CD14-positive monocyte (primary cell): ENCODE measurements at regions not wholly inside any gene's neighbourhood (a gene's known extent, or its start where the extent isn't known, plus 50 kb on each side); places are given as distances from the start of the nearest gene placed in this dataset.

Experiments
- DNase-seq, 3 donors: peaks; one replicate each; pipeline ENCODE4 v3.0.0-alpha.2; 2011 to 2022
- H2AFZ ChIP-seq: 2 replicates; pipeline ENCODE4 v1.6.0; 2012; ENCODE audit warnings: mild to moderate bottlenecking, low read depth, low read length, inconsistent platforms; ENCODE audit not compliant: insufficient read depth, poor library complexity, severe bottlenecking
- H3K27ac ChIP-seq, 2 donors: 1 replicate in 1 of 2; 2 replicates in 1 of 2; pipeline ENCODE4 v1.5.1; 2012 to 2013; ENCODE audit warnings: low read length in 2 of 2, control low read depth in 1 of 2, inconsistent platforms in 1 of 2, low read depth in 1 of 2, mild to moderate bottlenecking in 1 of 2
- H3K27me3 ChIP-seq, 2 donors: one replicate each; pipeline versions ENCODE4 v1.6.0 to v1.6.1; 2011 to 2013; ENCODE audit warnings: low read length in 2 of 2; ENCODE audit not compliant: control insufficient read depth in 2 of 2, insufficient read depth in 2 of 2
- H3K36me3 ChIP-seq, 2 donors: replicated peaks in 1 of 2; 1 replicate in 1 of 2; 2 replicates in 1 of 2; pipeline versions ENCODE4 v1.5.1 to v1.6.1; 2012 to 2013; ENCODE audit warnings: low read length in 2 of 2, control low read depth in 1 of 2, inconsistent platforms in 1 of 2, mild to moderate bottlenecking in 1 of 2; ENCODE audit not compliant: insufficient read depth in 2 of 2, control insufficient read depth in 1 of 2
- H3K4me1 ChIP-seq, 2 donors: 1 replicate in 1 of 2; 2 replicates in 1 of 2; pipeline versions ENCODE4 v1.5.1 to v1.6.1; 2012 to 2013; ENCODE audit warnings: low read length in 2 of 2, control low read depth in 1 of 2, inconsistent platforms in 1 of 2, mild to moderate bottlenecking in 1 of 2, moderate library complexity in 1 of 2; ENCODE audit not compliant: insufficient read depth in 2 of 2, control insufficient read depth in 1 of 2
- H3K4me2 ChIP-seq: replicated peaks from 2 replicates; pipeline ENCODE3; 2012; ENCODE audit warnings: low read length, moderate library complexity, mild to moderate bottlenecking; ENCODE audit not compliant: poor library complexity, severe bottlenecking; ENCODE audit errors: extremely low read depth
- H3K4me3 ChIP-seq, 3 experiments: fragments of 200-600 bp in 1 of 3; sonication (generic) in 1 of 3; replicated peaks in 1 of 3; 1 replicate in 2 of 3; 2 replicates in 1 of 3; pipeline ENCODE4 v1.5.1; 2011 to 2013; ENCODE audit warnings: low read length in 3 of 3, mild to moderate bottlenecking in 3 of 3, control low read depth in 2 of 3, low read depth in 2 of 3, inconsistent platforms in 1 of 3, moderate library complexity in 1 of 3
- H3K79me2 ChIP-seq: 2 replicates; pipeline ENCODE4 v1.6.0; 2012; ENCODE audit warnings: mild to moderate bottlenecking, control low read depth, inconsistent platforms, low read length, moderate library complexity; ENCODE audit not compliant: insufficient read depth
- H3K9ac ChIP-seq: 2 replicates; pipeline ENCODE4 v1.6.0; 2017; ENCODE audit warnings: low read length, mild to moderate bottlenecking; ENCODE audit not compliant: insufficient read depth, poor library complexity, severe bottlenecking
- H3K9me3 ChIP-seq, 2 donors: replicated peaks in 1 of 2; 1 replicate in 1 of 2; 2 replicates in 1 of 2; pipeline versions ENCODE4 v1.5.1 to v1.6.1; 2012 to 2013; ENCODE audit warnings: low read length in 2 of 2, control low read depth in 1 of 2; ENCODE audit not compliant: control insufficient read depth in 1 of 2, insufficient read depth in 1 of 2
- H4K20me1 ChIP-seq: 2 replicates; pipeline ENCODE4 v1.6.0; 2012; ENCODE audit warnings: mild to moderate bottlenecking, low read length, control low read depth, moderate library complexity; ENCODE audit not compliant: insufficient read depth
- H3K27ac Mint-ChIP-seq, 7 donors: one replicate each; pipeline ENCODE4 v1.8.0; 2020; ENCODE audit warnings: mild to moderate bottlenecking in 7 of 7, mixed read lengths in 7 of 7, moderate library complexity in 6 of 7, inconsistent platforms in 2 of 7
- H3K27me3 Mint-ChIP-seq, 3 donors: one replicate each; pipeline ENCODE4 v1.8.0; 2021 to 2022; ENCODE audit warnings: low read depth in 3 of 3, mild to moderate bottlenecking in 3 of 3, mixed read lengths in 3 of 3, moderate library complexity in 3 of 3, inconsistent platforms in 1 of 3
- H3K36me3 Mint-ChIP-seq, 2 donors: one replicate each; pipeline ENCODE4 v1.8.0; 2020; ENCODE audit warnings: mixed read lengths in 2 of 2, inconsistent platforms in 1 of 2, mild to moderate bottlenecking in 1 of 2
- H3K4me1 Mint-ChIP-seq: one replicate; pipeline ENCODE4 v1.8.0; 2020; ENCODE audit warnings: mild to moderate bottlenecking, mixed read lengths
- H3K4me3 Mint-ChIP-seq, 2 donors: one replicate each; pipeline ENCODE4 v1.8.0; 2020; ENCODE audit warnings: mild to moderate bottlenecking in 2 of 2, mixed read lengths in 2 of 2, moderate library complexity in 1 of 2
- H3K9me3 Mint-ChIP-seq, 7 donors: one replicate each; pipeline ENCODE4 v1.8.0; 2020 to 2022; ENCODE audit warnings: mixed read lengths in 7 of 7, mild to moderate bottlenecking in 6 of 7, moderate library complexity in 6 of 7, inconsistent platforms in 2 of 7
- WGBS: methylation state at CpG from one replicate; pipeline ENCODE4 v1.1.5; 2013; ENCODE audit warnings: missing lambda C conversion rate; ENCODE audit not compliant: insufficient coverage; 5-methylcytosine and 5-hydroxymethylcytosine counted together
- intact Hi-C, 2 donors: fragments of 100-400 bp; cut with micrococcal nuclease; formaldehyde crosslinking; loops; one replicate each; pipeline versions ENCODE4 v1.15.0 to v1.15.1; 2023
- TF ChIP-seq, protein P1 (sequence below): fragments of 200-600 bp; IDR thresholded peaks from one replicate; pipeline ENCODE4 v1.8.0; 2022; ENCODE audit warnings: antibody characterized with exemption, mild to moderate bottlenecking

GRCh38 chr4:144350706-144351105, 210.2 kb upstream of the GYPA start:
- Mint-ChIP-seq H3K4me1 (peaks cover 16% of the 10 kb centered on the region), H3K4me3 (no peak overlapping the region), H3K27me3 (peaks cover 0 to 6% (median 6%) of the 10 kb centered on the region in 3 donors), H3K27ac (no peak overlapping the region), H3K36me3 (no peaks in the 10 kb centered on the region), H3K9me3 (peaks cover 0 to 2% (median 0%) of the 10 kb centered on the region in 7 donors)
- no peak overlapping the region for H2AFZ ChIP-seq
- no peaks in the 10 kb centered on the region for H3K27me3 ChIP-seq
- H3K4me1 ChIP-seq = peaks cover 5% of the 10 kb centered on the region in 2 donors
- no peaks in the 10 kb centered on the region for H4K20me1 ChIP-seq
- no peak overlapping the region for H3K4me2 ChIP-seq
- no peaks in the 10 kb centered on the region for H3K9me3 ChIP-seq
- H3K9ac ChIP-seq = no peak overlapping the region
- no peak overlapping the region for H3K4me3 ChIP-seq
- intact Hi-C loops = no loop called here
- no peak for DNase-seq
- TF ChIP-seq, protein P1, sequence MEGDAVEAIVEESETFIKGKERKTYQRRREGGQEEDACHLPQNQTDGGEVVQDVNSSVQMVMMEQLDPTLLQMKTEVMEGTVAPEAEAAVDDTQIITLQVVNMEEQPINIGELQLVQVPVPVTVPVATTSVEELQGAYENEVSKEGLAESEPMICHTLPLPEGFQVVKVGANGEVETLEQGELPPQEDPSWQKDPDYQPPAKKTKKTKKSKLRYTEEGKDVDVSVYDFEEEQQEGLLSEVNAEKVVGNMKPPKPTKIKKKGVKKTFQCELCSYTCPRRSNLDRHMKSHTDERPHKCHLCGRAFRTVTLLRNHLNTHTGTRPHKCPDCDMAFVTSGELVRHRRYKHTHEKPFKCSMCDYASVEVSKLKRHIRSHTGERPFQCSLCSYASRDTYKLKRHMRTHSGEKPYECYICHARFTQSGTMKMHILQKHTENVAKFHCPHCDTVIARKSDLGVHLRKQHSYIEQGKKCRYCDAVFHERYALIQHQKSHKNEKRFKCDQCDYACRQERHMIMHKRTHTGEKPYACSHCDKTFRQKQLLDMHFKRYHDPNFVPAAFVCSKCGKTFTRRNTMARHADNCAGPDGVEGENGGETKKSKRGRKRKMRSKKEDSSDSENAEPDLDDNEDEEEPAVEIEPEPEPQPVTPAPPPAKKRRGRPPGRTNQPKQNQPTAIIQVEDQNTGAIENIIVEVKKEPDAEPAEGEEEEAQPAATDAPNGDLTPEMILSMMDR = no peak
- H3K79me2 ChIP-seq = no peaks in the 10 kb centered on the region
- no peaks in the 10 kb centered on the region for H3K36me3 ChIP-seq
- no CpG with 5 or more reads among the region's 2 CpGs for WGBS
- H3K27ac ChIP-seq = no peak overlapping the region

- no peaks in the 10 kb centered on the region for H4K20me1 ChIP-seq
- H3K4me1 Mint-ChIP-seq = peaks cover 19% of the 10 kb centered on the region
- no peak for DNase-seq
- H3K4me1 ChIP-seq = peaks cover 6 to 10% of the 10 kb centered on the region in 2 donors
- no peak overlapping the region for H3K9ac ChIP-seq
- H3K9me3 Mint-ChIP-seq = peaks cover 0 to 2% (median 0%) of the 10 kb centered on the region in 7 donors
- H3K79me2 ChIP-seq = no peaks in the 10 kb centered on the region
- no peaks in the 10 kb centered on the region for H3K9me3 ChIP-seq
- H3K27me3 Mint-ChIP-seq = peaks cover 0 to 6% (median 6%) of the 10 kb centered on the region in 3 donors
- no peak overlapping the region for H3K27ac ChIP-seq
- no peak overlapping the region for H3K4me3 ChIP-seq
- TF ChIP-seq, protein P1 = no peak
- H3K36me3 ChIP-seq = no peaks in the 10 kb centered on the region
- intact Hi-C loops = no loop called here
- no peak overlapping the region for H3K4me3 Mint-ChIP-seq
- no peak overlapping the region for H2AFZ ChIP-seq
- no peaks in the 10 kb centered on the region for H3K27me3 ChIP-seq
- WGBS = no CpG with 5 or more reads among the region's 3 CpGs
- no peak overlapping the region for H3K4me2 ChIP-seq
- no peak overlapping the region for H3K27ac Mint-ChIP-seq
- H3K36me3 Mint-ChIP-seq = no peaks in the 10 kb centered on the region
Measured at GRCh38 chr4:144351306-144351705, 210.8 kb upstream of the GYPA start.
